ENCODE measurements at regions not wholly inside any gene's neighbourhood (a gene's known extent, or its start where the extent isn't known, plus 50 kb on each side); places are given as distances from the start of the nearest gene placed in this dataset.
"Not testable (repeated sequence)": the region's sequence is repeated elsewhere in the genome, so short reads cannot be mapped to it uniquely, and the experiment has no call there.

DNA sequence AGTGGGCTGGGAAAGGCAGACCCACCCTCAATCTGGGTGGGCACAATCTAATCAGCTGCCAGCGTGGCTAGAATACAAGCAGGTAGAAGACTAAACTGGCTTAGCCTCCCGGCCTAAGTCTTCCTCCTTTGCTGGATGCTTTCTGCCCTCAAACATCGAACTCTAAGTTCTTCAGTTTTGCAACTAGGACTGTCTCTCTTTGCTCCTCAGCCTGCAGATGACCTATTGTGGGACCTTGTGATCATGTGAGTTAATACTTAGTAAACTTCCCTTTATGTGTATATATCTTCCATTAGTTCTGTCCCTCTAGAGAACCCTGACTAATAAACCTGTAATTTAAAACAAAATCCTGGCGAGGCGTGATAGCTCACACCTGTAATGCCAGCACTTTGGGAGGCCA is 51.8 kb upstream of the SLC39A8 start:
- H3K4me3 Mint-ChIP-seq; DNase-seq; ATAC-seq; H3K36me3 Mint-ChIP-seq (ENCODE audit: low read depth); H3K9me3 Mint-ChIP-seq; H3K4me1 Mint-ChIP-seq; H3K27me3 Mint-ChIP-seq; H3K27ac Mint-ChIP-seq: not testable (repeated sequence)

DNA sequence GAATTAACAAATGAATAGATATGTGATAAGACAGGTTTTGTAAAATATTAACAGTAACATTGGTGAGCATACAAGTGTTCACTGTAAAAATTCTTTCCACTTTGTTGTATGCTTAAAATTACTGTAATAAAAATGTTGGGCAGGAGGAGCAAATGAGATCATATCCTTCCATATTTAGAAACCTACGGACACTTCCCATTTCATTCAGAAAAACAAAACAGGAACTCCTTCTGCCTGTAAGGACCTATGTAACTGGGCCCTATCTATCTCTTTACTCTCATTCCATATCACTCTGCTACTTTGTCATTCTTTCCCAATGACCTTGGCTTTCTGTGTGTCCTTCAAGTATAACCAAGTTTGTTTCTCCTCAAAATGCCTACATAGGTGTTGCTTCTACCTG is 53.7 kb upstream of the SLC39A8 start:
- DNase-seq, result no peak
- ATAC-seq, result no peak
- Mint-ChIP-seq H3K27me3 (no peaks in the 10 kb centered on the region), H3K9me3 (no peaks in the 10 kb centered on the region), H3K4me3 (no peak overlapping the region), H3K36me3 (ENCODE audit: low read depth) (no peaks in the 10 kb centered on the region), H3K27ac (no peak overlapping the region), H3K4me1 (no peaks in the 10 kb centered on the region)

DNA sequence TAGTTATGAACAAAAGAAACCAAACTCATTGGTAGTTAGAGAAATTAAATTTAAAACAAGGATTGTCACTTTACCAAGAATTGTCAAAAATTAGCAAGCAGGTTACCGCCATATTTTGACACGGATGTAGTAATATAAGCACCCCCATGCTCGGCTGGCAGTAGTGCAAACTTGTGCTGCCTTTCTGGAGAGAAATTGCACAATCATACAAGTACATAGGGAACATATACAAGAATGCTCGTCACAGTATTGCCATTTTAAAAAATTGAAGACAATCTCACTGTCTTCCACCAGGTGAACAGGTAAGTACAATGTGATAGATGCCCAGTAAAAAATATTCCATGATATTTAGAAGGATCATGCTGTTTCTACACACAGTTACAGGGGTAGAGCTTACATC is 55.6 kb upstream of the SLC39A8 start:
- DNase-seq, result no peak
- Mint-ChIP-seq H3K9me3 (no peaks in the 10 kb centered on the region), H3K4me1 (no peaks in the 10 kb centered on the region), H3K27ac (no peak overlapping the region), H3K4me3 (no peak overlapping the region), H3K36me3 (ENCODE audit: low read depth) (no peaks in the 10 kb centered on the region), H3K27me3 (no peaks in the 10 kb centered on the region)
- ATAC-seq, result no peak

DNA sequence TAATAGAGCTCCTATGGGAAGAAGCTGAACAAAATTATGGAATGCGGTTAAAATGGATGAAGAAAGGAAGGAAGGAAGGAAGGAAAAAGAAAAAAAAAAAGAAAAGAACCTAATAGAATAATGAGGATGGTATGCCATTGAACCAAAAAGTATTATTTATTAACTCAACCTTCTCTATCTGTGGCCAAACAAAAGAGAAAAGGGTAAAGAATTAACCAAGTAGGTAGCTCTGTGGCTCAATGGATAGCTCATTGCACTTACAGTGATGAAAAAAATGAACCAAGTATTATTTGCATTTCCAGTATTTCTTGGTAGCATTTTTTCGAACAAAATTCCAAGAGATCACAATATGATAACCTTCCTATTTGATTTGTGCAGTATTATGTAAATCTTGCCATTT is 56.9 kb upstream of the SLC39A8 start:
- Mint-ChIP-seq H3K27ac (no peak overlapping the region), H3K27me3 (no peaks in the 10 kb centered on the region), H3K9me3 (no peaks in the 10 kb centered on the region), H3K4me1 (no peaks in the 10 kb centered on the region), H3K4me3 (no peak overlapping the region), H3K36me3 (ENCODE audit: low read depth) (no peaks in the 10 kb centered on the region)
- DNase-seq (no peak), ATAC-seq (no peak)

DNA sequence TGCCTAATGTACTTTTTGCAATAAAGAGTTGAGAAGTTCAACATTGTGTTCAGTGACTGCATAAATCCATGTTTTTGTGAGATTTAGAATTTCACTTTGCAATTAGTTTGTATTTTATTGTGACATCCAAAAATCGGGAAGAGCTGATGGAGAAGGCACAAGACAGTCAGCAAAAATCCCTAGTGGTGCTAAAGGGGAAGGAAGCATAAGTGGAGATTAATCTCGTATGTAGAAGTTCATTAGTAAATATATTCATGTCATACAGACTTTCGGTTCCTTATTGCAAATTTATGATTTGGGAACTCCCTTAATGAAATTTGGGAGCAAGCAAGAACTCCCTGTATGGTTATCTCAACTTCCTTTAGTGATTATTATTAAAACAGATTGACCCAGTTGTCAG is 57.8 kb upstream of the SLC39A8 start:
- Mint-ChIP-seq H3K27ac (no peak overlapping the region), H3K36me3 (ENCODE audit: low read depth) (no peaks in the 10 kb centered on the region), H3K4me3 (no peak overlapping the region), H3K27me3 (no peaks in the 10 kb centered on the region), H3K9me3 (no peaks in the 10 kb centered on the region), H3K4me1 (no peaks in the 10 kb centered on the region)
- no peak for DNase-seq
- no peak for ATAC-seq

DNA sequence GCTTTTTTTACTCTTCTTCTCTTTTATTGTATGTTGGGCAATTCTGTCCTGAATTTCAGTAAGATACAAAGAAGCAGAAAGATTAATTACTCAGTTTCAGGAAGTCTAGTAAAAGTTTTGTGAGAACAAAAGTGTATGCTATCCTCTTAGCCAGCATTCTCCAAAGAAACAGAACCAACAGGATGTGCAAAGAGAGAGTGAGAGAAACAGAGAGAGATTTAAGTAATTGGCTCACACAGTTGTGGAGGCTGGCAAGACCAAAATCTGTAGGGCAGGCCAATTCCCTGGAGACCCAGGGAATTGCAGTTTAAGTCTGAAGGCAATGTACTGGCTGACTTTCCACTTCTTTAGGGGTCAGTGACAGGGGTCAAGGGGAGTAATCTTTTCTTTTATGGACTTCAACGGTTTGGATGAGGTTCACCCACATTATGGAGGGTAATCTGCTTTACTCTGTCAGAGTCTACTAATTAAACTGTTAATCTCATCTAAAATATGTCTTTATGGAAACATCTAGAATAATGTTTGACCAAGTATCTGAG is 59.2 kb upstream of the SLC39A8 start:
- ATAC-seq (no peak), DNase-seq (no peak)
- Mint-ChIP-seq H3K36me3 (ENCODE audit: low read depth) (no peaks in the 10 kb centered on the region), H3K9me3 (no peaks in the 10 kb centered on the region), H3K27me3 (no peaks in the 10 kb centered on the region), H3K4me3 (no peak overlapping the region), H3K27ac (no peak overlapping the region), H3K4me1 (no peaks in the 10 kb centered on the region)

DNA sequence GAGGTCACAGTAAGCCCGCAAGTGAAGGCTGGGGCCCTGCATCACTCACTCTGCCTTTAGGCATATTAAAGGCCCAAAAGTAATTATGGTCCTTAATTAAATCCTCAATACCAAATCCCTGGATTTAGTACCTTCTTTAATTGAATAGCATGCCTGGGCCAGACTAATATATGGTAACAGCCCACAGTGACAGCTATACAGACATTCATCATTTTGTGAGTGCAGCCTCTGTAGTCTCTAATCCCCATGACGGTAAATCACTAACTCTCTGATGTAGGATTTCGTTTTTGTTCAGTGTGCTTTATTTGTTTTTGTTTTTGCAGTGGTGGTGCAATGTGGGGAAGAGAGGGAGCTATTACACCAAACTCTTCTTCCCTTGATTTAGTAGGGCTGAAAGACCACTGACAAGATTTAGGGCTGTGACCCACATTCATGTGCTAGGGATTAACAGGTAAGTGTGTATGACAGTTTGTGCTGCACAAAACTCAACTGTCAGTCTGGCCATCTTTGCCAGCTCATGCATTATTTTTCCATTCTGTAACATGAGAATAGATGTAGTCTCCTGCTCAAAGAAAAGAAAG is 60.6 kb upstream of the SLC39A8 start:
- DNase-seq (no peak), ATAC-seq (no peak)
- Mint-ChIP-seq H3K4me3 (no peak overlapping the region), H3K4me1 (no peaks in the 10 kb centered on the region), H3K9me3 (no peaks in the 10 kb centered on the region), H3K36me3 (ENCODE audit: low read depth) (no peaks in the 10 kb centered on the region), H3K27ac (no peak overlapping the region), H3K27me3 (no peaks in the 10 kb centered on the region)

DNA sequence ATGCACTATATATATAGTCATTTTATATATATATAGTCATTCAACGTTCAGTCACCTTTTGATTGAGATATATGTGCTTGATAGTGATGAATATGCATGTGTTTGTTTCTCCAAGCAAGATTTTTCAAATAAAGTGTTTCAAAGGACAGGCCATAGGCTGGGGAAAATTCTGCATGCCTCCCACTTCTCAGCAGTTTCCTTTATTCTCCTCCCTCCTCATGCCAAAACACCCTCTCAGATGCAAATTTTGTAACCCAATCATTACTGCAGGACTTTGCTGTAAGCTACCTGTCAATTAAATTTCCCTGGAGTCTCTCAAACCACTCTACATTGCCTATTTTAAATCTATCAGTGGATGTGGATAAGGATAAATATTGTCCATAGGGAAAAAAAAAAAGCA is 65.6 kb upstream of the SLC39A8 start:
- not testable (repeated sequence) for H3K27ac Mint-ChIP-seq; DNase-seq; H3K27me3 Mint-ChIP-seq; H3K4me1 Mint-ChIP-seq; H3K36me3 Mint-ChIP-seq (ENCODE audit: low read depth); H3K9me3 Mint-ChIP-seq; H3K4me3 Mint-ChIP-seq; ATAC-seq

DNA sequence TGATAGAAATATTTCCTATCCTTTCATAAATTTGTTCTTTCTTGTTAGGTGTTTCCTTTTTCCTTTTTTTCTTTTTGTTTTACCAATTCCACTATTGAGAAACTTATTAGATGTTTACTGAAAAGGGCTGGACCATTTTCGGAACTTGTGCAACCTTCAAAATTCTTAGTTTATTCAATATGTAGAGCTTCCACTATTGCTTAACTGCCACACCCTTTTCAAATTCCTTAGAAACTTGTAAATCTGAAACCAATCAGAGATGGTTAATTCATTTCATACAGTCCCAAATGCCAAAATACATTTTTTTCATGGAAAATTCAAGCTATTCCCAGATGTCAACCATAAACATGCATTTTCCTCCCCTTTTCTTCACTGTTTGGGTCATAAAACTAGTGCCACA is 66.1 kb upstream of the SLC39A8 start:
- H3K4me3 Mint-ChIP-seq, result no peak overlapping the region
- H3K36me3 Mint-ChIP-seq (ENCODE audit: low read depth), result no peaks in the 10 kb centered on the region
- ATAC-seq, result no peak
- no peak overlapping the region for H3K27ac Mint-ChIP-seq
- no peaks in the 10 kb centered on the region for H3K9me3 Mint-ChIP-seq
- peaks cover 4% of the 10 kb centered on the region for H3K27me3 Mint-ChIP-seq
- no peaks in the 10 kb centered on the region for H3K4me1 Mint-ChIP-seq
- DNase-seq, result no peak

DNA sequence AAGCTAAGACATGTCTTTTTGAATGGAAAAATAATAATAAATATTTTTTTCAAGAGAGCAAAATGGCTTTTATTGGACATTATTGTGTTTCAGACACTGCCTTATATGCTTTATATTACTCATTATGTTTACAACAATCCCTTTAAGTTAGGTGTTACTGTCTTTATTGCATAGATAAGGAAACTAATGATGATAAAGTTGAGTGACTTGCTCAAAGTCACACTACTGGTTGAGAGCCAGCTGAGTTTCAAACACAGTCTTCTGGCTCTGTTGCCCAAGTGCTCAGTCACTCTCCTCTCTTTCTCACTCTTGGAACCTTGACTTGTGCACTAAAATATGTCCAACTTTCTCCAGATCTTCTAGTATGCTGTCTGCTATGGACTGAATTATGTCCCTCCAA is 71.5 kb upstream of the SLC39A8 start:
- ATAC-seq, result no peak
- peaks cover 4% of the 10 kb centered on the region for H3K27me3 Mint-ChIP-seq
- H3K4me3 Mint-ChIP-seq, result no peak overlapping the region
- H3K27ac Mint-ChIP-seq, result no peak overlapping the region
- H3K4me1 Mint-ChIP-seq, result no peaks in the 10 kb centered on the region
- H3K36me3 Mint-ChIP-seq (ENCODE audit: low read depth), result no peaks in the 10 kb centered on the region
- no peak for DNase-seq
- no peaks in the 10 kb centered on the region for H3K9me3 Mint-ChIP-seq

DNA sequence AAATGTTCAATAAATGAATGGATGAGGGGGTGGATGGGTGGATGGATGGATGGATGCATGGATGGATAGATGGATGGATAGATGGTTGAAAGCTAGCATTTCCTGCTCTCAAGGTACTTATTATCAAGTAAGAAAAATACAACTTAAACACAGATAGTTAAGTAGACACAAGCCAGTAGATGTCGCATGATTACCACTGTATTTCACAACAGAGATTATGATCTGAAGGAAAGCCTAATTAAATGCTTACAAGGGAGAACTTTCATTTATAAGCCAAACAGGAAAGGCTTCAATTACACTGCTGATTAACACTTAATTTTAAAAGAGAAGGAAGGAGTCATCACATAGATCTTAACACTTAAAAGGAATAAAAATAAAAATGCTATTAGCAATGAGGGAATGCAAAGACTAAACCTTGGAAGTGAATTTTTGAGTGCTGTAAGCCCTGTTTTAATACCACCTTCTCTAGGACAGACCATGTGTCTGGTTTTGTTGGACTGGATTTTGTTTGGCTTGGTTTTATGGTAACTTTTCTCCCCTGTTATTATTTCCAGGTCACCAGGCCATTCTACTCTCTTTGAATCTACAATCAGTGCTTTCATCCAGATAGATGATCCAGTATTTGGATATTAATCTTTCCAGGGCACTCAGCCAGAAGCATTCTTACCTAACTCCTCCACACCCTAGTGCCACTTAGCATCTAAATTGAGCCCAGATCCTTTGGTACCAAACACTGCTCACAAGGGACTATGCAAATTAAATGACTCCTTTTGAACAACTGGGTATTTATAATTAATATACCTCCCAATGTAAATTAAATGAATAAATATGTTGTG is 75.5 kb upstream of the SLC39A8 start:
- Mint-ChIP-seq H3K27me3 (no peaks in the 10 kb centered on the region), H3K9me3 (no peaks in the 10 kb centered on the region), H3K4me1 (no peaks in the 10 kb centered on the region), H3K4me3 (no peak overlapping the region), H3K27ac (no peak overlapping the region), H3K36me3 (ENCODE audit: low read depth) (no peaks in the 10 kb centered on the region)
- DNase-seq (no peak), ATAC-seq (no peak)

DNA sequence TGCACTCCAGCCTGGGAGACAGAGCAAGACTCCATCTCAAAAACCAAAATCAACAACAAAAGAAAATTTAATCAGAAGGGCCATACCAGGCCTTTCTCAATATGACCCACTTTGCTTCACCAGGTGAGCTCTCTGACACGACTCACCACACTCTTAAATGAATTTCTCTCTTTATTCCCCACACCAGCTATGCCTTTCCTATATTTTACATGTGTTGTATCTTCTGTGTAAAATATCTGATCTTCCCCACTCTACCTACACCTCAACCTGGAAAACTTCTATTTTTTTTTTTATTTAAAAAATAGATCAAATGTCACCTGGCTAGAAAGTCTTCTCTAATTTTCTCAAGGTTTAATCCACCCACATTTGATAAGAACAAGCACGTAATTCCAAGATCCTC is 77.6 kb upstream of the SLC39A8 start:
- no peak for ATAC-seq
- Mint-ChIP-seq H3K4me3 (no peak overlapping the region), H3K4me1 (no peaks in the 10 kb centered on the region), H3K27me3 (no peaks in the 10 kb centered on the region), H3K27ac (no peak overlapping the region), H3K9me3 (no peaks in the 10 kb centered on the region), H3K36me3 (ENCODE audit: low read depth) (no peaks in the 10 kb centered on the region)
- DNase-seq, result no peak

DNA sequence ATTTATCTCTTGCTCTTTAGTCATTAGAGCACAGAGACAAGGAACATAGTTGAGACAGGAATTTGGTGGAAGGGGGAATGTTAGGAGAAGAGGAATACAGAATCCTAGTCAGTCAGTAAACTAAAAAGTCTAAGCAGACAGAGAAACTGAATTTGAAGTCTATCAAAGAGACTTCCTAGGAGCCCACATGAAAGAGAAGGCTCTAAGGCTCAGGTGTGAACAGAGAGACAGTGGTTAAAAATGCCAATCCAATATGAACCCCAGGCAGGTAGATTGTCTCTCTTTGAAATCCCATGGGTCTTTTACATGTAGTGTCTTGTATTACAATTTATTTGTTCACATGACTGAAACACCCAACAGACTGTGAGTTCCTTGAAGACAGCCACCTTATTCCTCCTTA is 77.8 kb upstream of the NFKB1 start:
- no peak overlapping the region for H3K4me3 Mint-ChIP-seq
- DNase-seq (no peak), ATAC-seq (no peak)
- H3K9me3 Mint-ChIP-seq, result no peaks in the 10 kb centered on the region
- no peaks in the 10 kb centered on the region for H3K27me3 Mint-ChIP-seq
- no peaks in the 10 kb centered on the region for H3K4me1 Mint-ChIP-seq
- no peaks in the 10 kb centered on the region for H3K36me3 Mint-ChIP-seq (ENCODE audit: low read depth)
- no peak overlapping the region for H3K27ac Mint-ChIP-seq

DNA sequence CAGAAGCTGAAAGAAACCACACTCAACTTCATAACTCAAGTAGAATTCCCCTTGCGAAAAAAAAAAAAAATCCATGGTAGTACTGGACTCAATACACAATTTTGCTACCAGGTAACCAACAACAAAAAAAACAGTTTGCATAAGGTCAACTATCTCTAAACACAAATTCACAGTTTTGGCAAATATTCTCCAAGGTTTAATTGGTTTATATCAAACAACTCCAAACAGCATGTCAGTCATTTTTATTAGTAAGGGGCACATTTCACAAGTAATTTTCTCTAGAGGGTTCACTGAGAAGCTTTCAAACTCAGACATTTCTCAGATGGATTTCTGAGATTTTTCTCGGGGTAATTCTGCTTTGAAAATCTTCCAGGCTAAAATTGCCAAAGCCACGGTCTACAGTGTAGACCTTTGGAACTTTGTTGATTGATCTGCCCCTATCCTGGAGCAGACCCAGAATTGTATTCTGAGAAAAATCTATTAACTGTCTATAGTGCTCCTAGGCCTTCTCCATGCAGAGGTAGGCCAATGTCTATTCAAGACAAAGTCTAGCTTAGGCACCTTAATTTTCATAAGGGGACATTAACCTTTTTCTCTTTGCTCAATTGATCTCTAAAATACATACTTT is 73.7 kb upstream of the NFKB1 start:
- H3K27ac Mint-ChIP-seq, result no peak overlapping the region
- DNase-seq, result no peak
- ATAC-seq, result no peak
- no peaks in the 10 kb centered on the region for H3K9me3 Mint-ChIP-seq
- H3K27me3 Mint-ChIP-seq, result no peaks in the 10 kb centered on the region
- H3K4me1 Mint-ChIP-seq, result peaks cover 6% of the 10 kb centered on the region
- H3K36me3 Mint-ChIP-seq (ENCODE audit: low read depth), result no peaks in the 10 kb centered on the region
- no peak overlapping the region for H3K4me3 Mint-ChIP-seq

DNA sequence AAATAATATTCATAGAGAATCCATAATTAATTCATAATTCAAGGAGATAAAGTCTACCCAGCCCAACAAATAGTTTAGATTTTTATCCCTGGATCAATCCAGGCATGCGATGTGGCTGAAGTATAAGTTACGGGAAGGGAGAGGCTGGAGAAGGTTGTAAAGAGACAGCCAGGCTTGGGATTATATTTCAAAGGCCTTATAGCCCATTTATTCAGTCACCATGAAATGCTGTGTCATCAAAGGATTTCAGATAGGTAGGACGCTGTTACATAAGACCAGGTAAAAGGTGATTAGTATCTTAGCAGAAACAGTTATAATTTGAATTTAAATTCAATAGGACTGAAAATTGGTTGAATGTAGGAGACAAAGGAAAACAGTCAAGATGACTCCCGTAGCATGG is 73.0 kb upstream of the NFKB1 start:
- ATAC-seq, result no peak
- no peak for DNase-seq

More for the DNA sequence above, 73.0 kb upstream of the NFKB1 start:
- H3K9me3 Mint-ChIP-seq, result no peaks in the 10 kb centered on the region
- H3K36me3 Mint-ChIP-seq (ENCODE audit: low read depth), result no peaks in the 10 kb centered on the region
- no peak overlapping the region for H3K27ac Mint-ChIP-seq
- peaks cover 6% of the 10 kb centered on the region for H3K4me1 Mint-ChIP-seq
- H3K27me3 Mint-ChIP-seq, result no peaks in the 10 kb centered on the region
- no peak overlapping the region for H3K4me3 Mint-ChIP-seq

Data from activated naive CD8-positive, alpha-beta T cell treated with anti-CD3 and anti-CD28 coated beads, Interleukin-2, amount 50 U/mL, for 24 hours (primary cell).